Caco-2 (cell line): ENCODE measurements at regions not wholly inside any gene's neighbourhood (a gene's known extent, or its start where the extent isn't known, plus 50 kb on each side); places are given as distances from the start of the nearest gene placed in this dataset.
A peak's percentile ranks its signal among the peaks of the same experiment; 100 is the strongest.

Experiments used
- BruUV-seq: library from RNA; stranded (reverse); fragments of 400-500 nt; replicated peaks from 2 replicates; lab custom pipeline; 2021; lab: Mats Ljungman, UMichigan
- CTCF ChIA-PET: fragments of 300-600 bp; sonication (Branson Sonifier 250); formaldehyde crosslinking; loops from one replicate; lab custom pipeline; 2022; ENCODE audit warnings: antibody characterized with exemption; lab: Charles Lee
- POLR2A ChIA-PET: fragments of 300-600 bp; sonication (Branson Sonifier 250); formaldehyde crosslinking; loops from one replicate; lab custom pipeline; 2022; ENCODE audit warnings: antibody characterized with exemption; lab: Charles Lee
- DNase-seq, 2 experiments: peaks; one replicate each; pipeline versions ENCODE4 v3.0.0 to v3.0.0-alpha.2; 2020 to 2022
- H3K27me3 ChIP-seq: replicated peaks from 2 replicates; pipeline ENCODE4 v1.6.0; 2011; ENCODE audit warnings: low read length; ENCODE audit not compliant: control insufficient read depth, insufficient read depth
- H3K36me3 ChIP-seq: 2 replicates; pipeline ENCODE4 v1.5.1; 2011; ENCODE audit warnings: low read length; ENCODE audit not compliant: control insufficient read depth, insufficient read depth
- H3K4me1 ChIP-seq: fragments of 250-450 bp; sonication (Bioruptor Pico); 2 replicates; pipeline ENCODE4 v1.5.1; 2020; ENCODE audit warnings: mild to moderate bottlenecking
- H3K4me3 ChIP-seq: 2 replicates; pipeline ENCODE4 v1.5.1; 2011; ENCODE audit warnings: low read depth, mild to moderate bottlenecking, control low read depth, low read length
- H3K9me3 ChIP-seq: fragments of 250-450 bp; sonication (Bioruptor Pico); 2 replicates; pipeline ENCODE4 v1.5.1; 2020; ENCODE audit warnings: mild to moderate bottlenecking, moderate library complexity
- H3K27ac Mint-ChIP-seq: one replicate; pipeline ENCODE4 v1.8.0; 2022; ENCODE audit warnings: mixed read lengths; ENCODE audit not compliant: unreplicated experiment
- H3K27me3 Mint-ChIP-seq: one replicate; pipeline ENCODE4 v1.8.0; 2022; ENCODE audit warnings: mixed read lengths; ENCODE audit not compliant: insufficient read depth, unreplicated experiment
- H3K36me3 Mint-ChIP-seq: one replicate; pipeline ENCODE4 v1.8.0; 2022; ENCODE audit warnings: mild to moderate bottlenecking, mixed read lengths; ENCODE audit not compliant: insufficient read depth, unreplicated experiment
- H3K4me1 Mint-ChIP-seq: one replicate; pipeline ENCODE4 v1.8.0; 2022; ENCODE audit warnings: low read depth, mixed read lengths; ENCODE audit not compliant: unreplicated experiment
- H3K4me3 Mint-ChIP-seq: one replicate; pipeline ENCODE4 v1.8.0; 2022; ENCODE audit warnings: mild to moderate bottlenecking, moderate library complexity, mixed read lengths; ENCODE audit not compliant: unreplicated experiment
- H3K9me3 Mint-ChIP-seq: one replicate; pipeline ENCODE4 v1.8.0; 2022; ENCODE audit warnings: mixed read lengths; ENCODE audit not compliant: unreplicated experiment
- CTCF ChIP-seq, 2 experiments: fragments of 200-600 bp in 1 of 2; IDR thresholded peaks; 1 replicate in 1 of 2; 2 replicates in 1 of 2; pipeline versions ENCODE4 v1.5.1 to v1.8.0; 2011 to 2022; ENCODE audit warnings: antibody characterized with exemption in 1 of 2, control low read depth in 1 of 2, inconsistent platforms in 1 of 2, low read depth in 1 of 2, low read length in 1 of 2, mild to moderate bottlenecking in 1 of 2, moderate library complexity in 1 of 2; ENCODE audit not compliant: insufficient read depth in 1 of 2, severe bottlenecking in 1 of 2, unreplicated experiment in 1 of 2
- intact Hi-C: fragments of 100-400 bp; cut with micrococcal nuclease; formaldehyde crosslinking; loops from one replicate; pipeline ENCODE4 v1.10.0; 2022; ENCODE audit not compliant: unreplicated experiment

- Mint-ChIP-seq H3K27me3 (no peaks in the 10 kb centered on the region), H3K4me1 (peaks cover 1% of the 10 kb centered on the region), H3K9me3 (peaks cover 16% of the 10 kb centered on the region), H3K36me3 (no peaks in the 10 kb centered on the region), H3K27ac (no peak overlapping the region), H3K4me3 (no peak overlapping the region)
- Histone ChIP-seq H3K9me3 (no peaks in the 10 kb centered on the region), H3K36me3 (no peaks in the 10 kb centered on the region), H3K4me1 (peaks cover 3% of the 10 kb centered on the region; the same call in 1 of the 2 replicates), H3K27me3 (no peaks in the 10 kb centered on the region), H3K4me3 (no peak overlapping the region)
- ChIA-PET POLR2A (no interaction called here), CTCF (no interaction called here)
- intact Hi-C loops = no loop called here
- peak in 1 of 2 experiments; percentile 37 for DNase-seq
- no peak for TF ChIP-seq CTCF (IDR thresholded peaks at IDR 0.05; ENCODE audit: insufficient read depth in 1 of 2, low read depth in 1 of 2, low read length in 1 of 2, severe bottlenecking in 1 of 2, unreplicated experiment in 1 of 2)
- no TSS peak for BruUV-seq
Observed at GRCh38 chr4:28443801-28444412, 1583.3 kb downstream of the STIM2 start.

- Mint-ChIP-seq H3K36me3 (no peaks in the 10 kb centered on the region), H3K9me3 (peaks cover 13% of the 10 kb centered on the region), H3K4me1 (no peaks in the 10 kb centered on the region), H3K27me3 (no peaks in the 10 kb centered on the region), H3K27ac (no peak overlapping the region), H3K4me3 (no peak overlapping the region)
- Histone ChIP-seq H3K36me3 (no peaks in the 10 kb centered on the region), H3K4me3 (no peak overlapping the region), H3K4me1 (no peaks in the 10 kb centered on the region), H3K9me3 (no peaks in the 10 kb centered on the region), H3K27me3 (no peaks in the 10 kb centered on the region)
- ChIA-PET CTCF (no interaction called here), POLR2A (no interaction called here)
- TF ChIP-seq CTCF (IDR thresholded peaks at IDR 0.05; ENCODE audit: insufficient read depth in 1 of 2, low read depth in 1 of 2, low read length in 1 of 2, severe bottlenecking in 1 of 2, unreplicated experiment in 1 of 2) = no peak
- intact Hi-C loops = no loop called here
- no peak for DNase-seq
- no TSS peak for BruUV-seq
Observed at GRCh38 chr4:28444886-28445496, 1584.3 kb downstream of the STIM2 start.

- POLR2A ChIA-PET = no interaction called here
- CTCF ChIA-PET = no interaction called here
- no peak for DNase-seq
- H3K4me1 Mint-ChIP-seq = peaks cover 6% of the 10 kb centered on the region
- H3K27ac Mint-ChIP-seq = no peak overlapping the region
- BruUV-seq = no TSS peak
- no peaks in the 10 kb centered on the region for H3K36me3 Mint-ChIP-seq
- Histone ChIP-seq H3K36me3 (no peaks in the 10 kb centered on the region), H3K27me3 (no peaks in the 10 kb centered on the region), H3K9me3 (no peaks in the 10 kb centered on the region), H3K4me3 (no peak overlapping the region), H3K4me1 (no peaks in the 10 kb centered on the region)
- H3K9me3 Mint-ChIP-seq = peaks cover under 1% of the 10 kb centered on the region
- intact Hi-C loops = no loop called here
- no peak for TF ChIP-seq CTCF (IDR thresholded peaks at IDR 0.05; ENCODE audit: insufficient read depth in 1 of 2, low read depth in 1 of 2, low read length in 1 of 2, severe bottlenecking in 1 of 2, unreplicated experiment in 1 of 2)
- no peak overlapping the region for H3K4me3 Mint-ChIP-seq
- H3K27me3 Mint-ChIP-seq = no peaks in the 10 kb centered on the region
Observed at GRCh38 chr4:28449085-28449484, 1588.4 kb downstream of the STIM2 start.
